Erythroblast (primary cell): ENCODE measurements at regions not wholly inside any gene's neighbourhood (a gene's known extent, or its start where the extent isn't known, plus 50 kb on each side); places are given as distances from the start of the nearest gene placed in this dataset.

ENCODE experiments used
- GATA1 ChIP-seq: IDR thresholded peaks from 2 replicates; pipeline ENCODE4 v1.6.1; 2011; ENCODE audit warnings: low read depth, mild to moderate bottlenecking, control low read depth, low read length, moderate library complexity
- POLR2A ChIP-seq: IDR thresholded peaks from 2 replicates; pipeline ENCODE4 v1.6.1; 2011; ENCODE audit warnings: mild to moderate bottlenecking, low read length

- TF ChIP-seq POLR2A (no peak), GATA1 (no peak)
Observed at GRCh38 chr5:123776761-123777160, 264.8 kb downstream of the CSNK1G3 start.
